ENCODE measurements at regions not wholly inside any gene's neighbourhood (a gene's known extent, or its start where the extent isn't known, plus 50 kb on each side); places are given as distances from the start of the nearest gene placed in this dataset.

GRCh38 chr5:112049738-112050137 is 292.7 kb upstream of the NREP start:
- no peak for TF ChIP-seq GATA2 (IDR thresholded peaks at IDR 0.05; ENCODE audit: low read depth, low read length)
- TF ChIP-seq GATA3 (IDR thresholded peaks at IDR 0.05; ENCODE audit: low read depth, low read length) = no peak

Data from SH-SY5Y (cell line).